Activated naive CD8-positive, alpha-beta T cell treated with anti-CD3 and anti-CD28 coated beads, Interleukin-2, amount 10 ng/mL, durations not matched to agents 7 days and 5 days (primary cell): ENCODE measurements at regions not wholly inside any gene's neighbourhood (a gene's known extent, or its start where the extent isn't known, plus 50 kb on each side); places are given as distances from the start of the nearest gene placed in this dataset.

ENCODE experiments used
- ATAC-seq: fragments of 150-1000 bp; cut with Tn5 transposase; one replicate; pipeline ENCODE4 v1.10.0; 2021; ENCODE audit warnings: low read depth, moderate library complexity
- POLR2A ChIA-PET: fragments of 350-600 bp; sonication (Branson Sonifier 250); formaldehyde crosslinking; loops from one replicate; lab custom pipeline; 2021; ENCODE audit warnings: antibody characterized with exemption; lab: Charles Lee
- DNase-seq: peaks from one replicate; pipeline ENCODE4 v3.0.0; 2021
- H3K27ac Mint-ChIP-seq: one replicate; pipeline ENCODE4 v1.8.0; 2022; ENCODE audit warnings: mild to moderate bottlenecking, mixed read lengths
- H3K27me3 Mint-ChIP-seq: one replicate; pipeline ENCODE4 v1.8.0; 2022; ENCODE audit warnings: mild to moderate bottlenecking, moderate library complexity, mixed read lengths
- H3K36me3 Mint-ChIP-seq: one replicate; pipeline ENCODE4 v1.8.0; 2021; ENCODE audit warnings: mild to moderate bottlenecking, mixed read lengths
- H3K4me1 Mint-ChIP-seq: one replicate; pipeline ENCODE4 v1.8.0; 2021; ENCODE audit warnings: mixed read lengths
- H3K4me3 Mint-ChIP-seq: one replicate; pipeline ENCODE4 v1.8.0; 2022; ENCODE audit warnings: mild to moderate bottlenecking, moderate library complexity, mixed read lengths
- H3K9me3 Mint-ChIP-seq: one replicate; pipeline ENCODE4 v1.8.0; 2021; ENCODE audit warnings: mixed read lengths

DNA sequence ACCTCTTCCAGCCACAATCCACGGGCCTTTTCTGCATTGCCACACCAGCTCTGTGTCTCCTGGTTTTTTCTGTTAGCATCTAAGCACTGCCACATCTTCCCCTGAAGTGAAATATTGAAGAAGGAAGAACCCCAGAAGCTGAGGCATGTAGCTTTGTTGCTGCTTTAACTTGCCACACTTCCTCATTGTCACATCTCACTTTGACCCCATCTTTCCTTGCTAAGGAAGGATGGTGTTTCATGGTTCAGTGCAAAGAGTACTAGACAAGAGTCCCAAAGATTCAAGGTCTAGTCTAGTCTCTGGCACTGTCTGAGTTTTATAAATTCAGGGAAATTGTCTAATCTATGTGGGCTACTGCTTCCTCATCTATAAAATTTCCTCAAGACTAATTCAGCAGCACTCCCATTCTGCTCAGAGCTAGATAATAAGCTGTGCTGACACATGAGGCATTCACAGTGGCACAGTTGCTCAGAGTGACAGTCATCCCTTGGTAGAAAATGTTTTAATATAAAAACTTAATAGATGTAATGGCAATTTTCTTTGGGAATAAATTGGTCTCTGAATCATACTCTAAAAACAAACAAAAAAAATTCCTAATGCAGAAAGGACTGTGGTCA lies 483.0 kb upstream of the ID2 start:
- peaks cover 16% of the 10 kb centered on the region for H3K27me3 Mint-ChIP-seq
- H3K36me3 Mint-ChIP-seq, result peaks cover 8% of the 10 kb centered on the region
- H3K9me3 Mint-ChIP-seq, result peaks cover 10% of the 10 kb centered on the region
- no peak overlapping the region for H3K27ac Mint-ChIP-seq
- ATAC-seq (no peak), DNase-seq (no peak)
- H3K4me3 Mint-ChIP-seq, result no peak overlapping the region
- H3K4me1 Mint-ChIP-seq, result no peaks in the 10 kb centered on the region
- POLR2A ChIA-PET, result no interaction called here

- no peaks in the 10 kb centered on the region for H3K4me1 Mint-ChIP-seq
- H3K27me3 Mint-ChIP-seq, result peaks cover 10% of the 10 kb centered on the region
- H3K9me3 Mint-ChIP-seq, result peaks cover 11% of the 10 kb centered on the region
- DNase-seq (no peak), ATAC-seq (no peak)
- no peak overlapping the region for H3K4me3 Mint-ChIP-seq
- peaks cover 8% of the 10 kb centered on the region for H3K36me3 Mint-ChIP-seq
- H3K27ac Mint-ChIP-seq, result no peak overlapping the region
- POLR2A ChIA-PET, result no interaction called here
Measured at GRCh38 chr2:8202132-8202531, 479.7 kb upstream of the ID2 start.

DNA sequence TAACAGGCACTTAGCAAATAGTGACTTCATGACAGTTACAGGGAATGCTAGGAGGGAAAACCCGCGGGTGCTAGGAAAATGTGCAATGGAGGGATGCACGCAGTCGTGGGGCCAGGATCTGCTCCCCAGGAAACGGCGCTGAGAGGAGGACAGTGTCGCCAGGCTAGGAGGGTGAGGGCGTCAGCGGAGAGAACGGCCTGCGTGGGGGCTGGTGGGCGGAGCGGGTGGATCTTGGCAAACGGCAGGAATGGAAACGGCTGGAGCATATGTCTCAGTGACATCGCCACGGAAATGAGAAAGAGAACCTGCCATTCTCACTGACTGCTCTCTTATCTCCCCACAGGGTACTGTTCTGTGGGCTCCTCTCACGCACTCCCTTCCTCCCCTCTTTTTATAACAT lies 478.5 kb upstream of the ID2 start:
- H3K4me1 Mint-ChIP-seq, result no peaks in the 10 kb centered on the region
- no peak for DNase-seq
- peaks cover 12% of the 10 kb centered on the region for H3K27me3 Mint-ChIP-seq

GRCh38 chr2:8204711-8205110 lies 477.1 kb upstream of the ID2 start:
- ATAC-seq (no peak), DNase-seq (no peak)
- H3K36me3 Mint-ChIP-seq, result peaks cover 13% of the 10 kb centered on the region
- no peak overlapping the region for H3K27ac Mint-ChIP-seq
- POLR2A ChIA-PET, result no interaction called here
- peaks cover 12% of the 10 kb centered on the region for H3K27me3 Mint-ChIP-seq
- H3K4me1 Mint-ChIP-seq, result no peaks in the 10 kb centered on the region
- H3K9me3 Mint-ChIP-seq, result peaks cover 10% of the 10 kb centered on the region
- H3K4me3 Mint-ChIP-seq, result no peak overlapping the region

More for the DNA sequence above, 478.5 kb upstream of the ID2 start:
- Mint-ChIP-seq H3K4me3 (no peak overlapping the region), H3K36me3 (peaks cover 13% of the 10 kb centered on the region), H3K27ac (no peak overlapping the region), H3K9me3 (peaks cover 9% of the 10 kb centered on the region)
- ATAC-seq, result no peak
- POLR2A ChIA-PET, result no interaction called here

DNA sequence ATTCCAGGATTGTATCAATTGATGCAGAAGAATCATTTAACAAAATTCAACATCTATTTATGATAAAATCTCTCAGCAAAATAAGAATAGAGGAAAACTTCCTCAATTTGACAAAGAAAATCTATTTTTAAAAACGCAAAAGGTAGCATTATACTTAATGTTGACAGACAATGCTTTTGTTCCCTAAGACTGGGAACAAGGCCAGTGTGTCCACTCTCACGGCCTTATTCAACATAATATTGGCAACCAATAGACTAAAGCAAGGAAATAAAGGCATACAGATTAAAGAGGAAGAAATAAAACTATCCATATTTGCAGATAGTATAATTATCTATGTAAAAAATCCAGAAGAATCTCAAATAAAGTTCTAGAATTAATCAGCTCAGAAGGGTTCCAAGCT lies 472.4 kb upstream of the ID2 start:
- POLR2A ChIA-PET, result no interaction called here
- Mint-ChIP-seq H3K27me3 (peaks cover 4% of the 10 kb centered on the region), H3K9me3 (peaks cover 9% of the 10 kb centered on the region), H3K27ac (no peak overlapping the region), H3K4me3 (no peak overlapping the region), H3K36me3 (peaks cover 11% of the 10 kb centered on the region), H3K4me1 (peaks cover 3% of the 10 kb centered on the region)
- ATAC-seq (no peak), DNase-seq (no peak)

DNA sequence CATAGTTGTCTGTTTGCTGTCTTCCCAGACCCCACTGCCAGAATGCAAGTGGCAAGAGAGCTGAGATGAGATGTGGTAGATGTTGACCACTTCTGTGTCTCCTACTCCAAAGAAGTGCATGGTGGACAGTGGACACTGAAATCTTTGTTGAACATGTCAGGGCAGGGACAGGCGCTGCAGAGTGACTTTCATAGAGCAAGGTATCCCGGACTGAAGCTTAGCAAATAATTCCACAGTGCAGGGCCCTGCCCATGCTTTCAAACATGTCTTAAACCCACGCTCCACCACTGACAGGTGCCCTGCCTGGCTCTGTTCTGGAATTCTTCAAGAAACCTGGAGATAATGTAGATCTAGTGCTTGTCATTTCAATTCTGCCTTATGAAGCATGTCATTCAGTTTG lies 470.5 kb upstream of the ID2 start:
- H3K4me3 Mint-ChIP-seq, result no peak overlapping the region
- peaks cover 8% of the 10 kb centered on the region for H3K9me3 Mint-ChIP-seq
- DNase-seq, result no peak
- H3K27ac Mint-ChIP-seq, result no peak overlapping the region
- peaks cover 3% of the 10 kb centered on the region for H3K4me1 Mint-ChIP-seq
- H3K36me3 Mint-ChIP-seq, result peaks cover 15% of the 10 kb centered on the region
- ATAC-seq, result no peak
- peaks cover 4% of the 10 kb centered on the region for H3K27me3 Mint-ChIP-seq
- POLR2A ChIA-PET, result no interaction called here

GRCh38 chr2:8212239-8212638 lies 469.6 kb upstream of the ID2 start:
- H3K9me3 Mint-ChIP-seq, result peaks cover 8% of the 10 kb centered on the region
- H3K4me1 Mint-ChIP-seq, result peaks cover 3% of the 10 kb centered on the region
- no peak overlapping the region for H3K4me3 Mint-ChIP-seq
- no peak for ATAC-seq
- peaks cover 15% of the 10 kb centered on the region for H3K36me3 Mint-ChIP-seq
- POLR2A ChIA-PET, result no interaction called here
- no peak overlapping the region for H3K27ac Mint-ChIP-seq
- no peak for DNase-seq
- H3K27me3 Mint-ChIP-seq, result peaks cover 3% of the 10 kb centered on the region

DNA sequence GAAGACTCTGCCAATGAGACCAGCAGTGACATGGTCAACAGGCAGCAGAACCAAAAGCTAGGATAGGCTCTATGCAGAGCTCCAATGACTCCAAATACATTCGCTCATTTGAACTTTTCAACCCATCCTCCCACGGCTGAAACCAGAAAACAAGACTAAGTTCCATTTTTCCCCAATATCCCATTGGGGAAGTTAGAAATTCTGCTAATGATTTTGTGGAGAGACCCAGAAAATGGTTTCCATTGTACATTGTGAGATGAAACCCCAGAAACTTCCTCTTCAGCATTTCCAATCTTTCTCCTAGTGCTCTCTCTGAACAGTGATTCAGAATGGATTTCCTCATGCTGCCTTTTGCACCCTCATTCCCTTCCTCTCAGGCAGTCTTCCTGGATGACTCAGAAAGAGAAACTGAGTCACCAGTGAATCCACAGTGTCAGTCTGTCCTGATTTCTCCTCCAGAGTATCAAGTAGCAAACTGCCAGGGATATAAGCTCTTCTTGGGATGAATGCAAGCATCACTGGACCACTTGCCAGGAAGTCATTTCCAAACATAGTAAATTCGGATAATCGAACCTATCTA lies 467.7 kb upstream of the ID2 start:
- H3K36me3 Mint-ChIP-seq, result peaks cover 7% of the 10 kb centered on the region
- ATAC-seq, result no peak
- no peak for DNase-seq
- peaks cover 5% of the 10 kb centered on the region for H3K9me3 Mint-ChIP-seq
- no peak overlapping the region for H3K27ac Mint-ChIP-seq
- no peak overlapping the region for H3K4me3 Mint-ChIP-seq
- POLR2A ChIA-PET, result no interaction called here
- peaks cover 4% of the 10 kb centered on the region for H3K4me1 Mint-ChIP-seq
- peaks cover 9% of the 10 kb centered on the region for H3K27me3 Mint-ChIP-seq

GRCh38 chr2:8215159-8215863 lies 466.5 kb upstream of the ID2 start:
- POLR2A ChIA-PET, result no interaction called here
- H3K4me1 Mint-ChIP-seq, result peaks cover 5% of the 10 kb centered on the region
- H3K9me3 Mint-ChIP-seq, result peaks cover 3% of the 10 kb centered on the region
- H3K4me3 Mint-ChIP-seq, result no peak overlapping the region
- H3K36me3 Mint-ChIP-seq, result peaks cover 6% of the 10 kb centered on the region
- DNase-seq, result no peak
- no peak for ATAC-seq
- H3K27ac Mint-ChIP-seq, result no peak overlapping the region
- peaks cover 8% of the 10 kb centered on the region for H3K27me3 Mint-ChIP-seq

- H3K27me3 Mint-ChIP-seq, result peaks cover 8% of the 10 kb centered on the region
- H3K4me3 Mint-ChIP-seq, result no peak overlapping the region
- POLR2A ChIA-PET, result no interaction called here
- H3K9me3 Mint-ChIP-seq, result peaks cover 2% of the 10 kb centered on the region
- H3K27ac Mint-ChIP-seq, result no peak overlapping the region
- peaks cover 6% of the 10 kb centered on the region for H3K36me3 Mint-ChIP-seq
- ATAC-seq (no peak), DNase-seq (no peak)
- H3K4me1 Mint-ChIP-seq, result peaks cover 5% of the 10 kb centered on the region
Measured at GRCh38 chr2:8215982-8216381, 465.9 kb upstream of the ID2 start.

DNA sequence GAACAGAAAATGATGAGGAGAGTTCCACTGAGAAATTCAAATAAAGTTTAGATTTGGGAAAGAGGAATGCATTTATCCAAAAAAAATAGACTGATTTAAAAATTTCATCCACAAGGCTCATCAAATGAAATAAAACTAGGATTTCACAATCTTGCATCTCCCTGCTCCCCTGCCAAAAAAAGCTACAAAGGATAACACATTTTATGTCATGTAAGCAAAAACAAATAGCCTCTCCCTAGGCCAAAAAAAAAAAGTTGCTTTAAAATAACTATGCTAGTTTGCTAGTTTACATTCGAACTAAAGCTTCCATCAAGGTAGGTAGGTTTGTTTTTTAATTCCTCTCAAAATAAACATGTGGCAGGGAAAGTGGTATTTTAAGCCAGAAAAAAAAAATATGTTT lies 465.5 kb upstream of the ID2 start:
- Mint-ChIP-seq H3K9me3 (peaks cover 2% of the 10 kb centered on the region), H3K27ac (no peak overlapping the region)

DNA sequence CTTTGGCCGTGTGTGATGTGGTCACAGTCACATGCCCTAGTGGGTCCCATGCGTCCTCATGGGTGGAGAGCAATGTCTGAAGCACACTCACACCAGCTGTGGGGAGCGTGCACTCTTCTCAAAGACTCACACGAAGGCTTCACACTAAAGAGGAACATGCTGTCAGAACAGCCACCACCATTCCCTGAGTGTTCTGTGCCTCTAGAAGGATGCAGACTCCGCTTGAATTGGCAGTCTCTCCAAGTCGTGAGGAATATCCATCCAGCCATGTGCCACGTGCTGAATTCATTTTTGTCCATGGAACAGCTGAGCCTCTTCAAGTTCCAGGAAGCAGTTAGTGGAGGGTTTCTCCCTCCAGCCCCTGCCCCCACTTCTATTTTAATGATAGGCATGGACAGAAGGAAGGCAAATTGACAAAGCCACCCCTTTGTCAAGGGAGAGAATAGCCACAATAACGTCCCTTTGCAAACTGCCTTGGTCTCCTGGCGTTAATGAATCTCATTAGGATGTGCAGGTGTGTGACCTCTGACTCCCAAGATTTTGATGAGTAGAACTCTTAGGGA lies 464.3 kb upstream of the ID2 start:
- ATAC-seq, result no peak
- Mint-ChIP-seq H3K36me3 (peaks cover 4% of the 10 kb centered on the region), H3K9me3 (peaks cover 2% of the 10 kb centered on the region), H3K4me3 (no peak overlapping the region), H3K27ac (no peak overlapping the region), H3K4me1 (peaks cover 5% of the 10 kb centered on the region), H3K27me3 (peaks cover 8% of the 10 kb centered on the region)
- DNase-seq, result no peak
- POLR2A ChIA-PET, result no interaction called here

More for the DNA sequence above, 465.5 kb upstream of the ID2 start:
- Mint-ChIP-seq H3K27me3 (peaks cover 8% of the 10 kb centered on the region), H3K36me3 (peaks cover 6% of the 10 kb centered on the region), H3K4me1 (peaks cover 5% of the 10 kb centered on the region), H3K4me3 (no peak overlapping the region)
- ATAC-seq (no peak), DNase-seq (no peak)
- POLR2A ChIA-PET, result no interaction called here

DNA sequence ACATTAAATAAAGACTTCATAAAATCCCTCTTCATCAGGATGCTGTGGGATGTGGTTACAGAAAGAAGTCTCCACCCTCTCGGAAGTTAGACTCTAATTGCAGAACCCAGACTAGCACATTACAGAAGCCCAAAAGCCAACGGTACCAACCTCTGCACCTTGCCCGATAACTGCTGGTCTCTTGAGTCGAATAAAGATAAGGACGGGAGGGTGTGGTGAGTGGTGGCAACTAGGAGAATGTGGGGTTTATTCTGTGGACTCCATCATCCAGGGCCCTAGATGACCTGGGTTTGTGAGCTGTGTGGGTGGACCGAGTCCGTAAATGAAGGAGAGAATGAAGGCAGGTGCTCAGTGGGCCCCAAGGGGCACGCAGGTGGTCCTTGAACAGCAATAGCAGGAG lies 462.8 kb upstream of the ID2 start:
- DNase-seq, result no peak
- ATAC-seq, result no peak
- H3K4me1 Mint-ChIP-seq, result peaks cover 4% of the 10 kb centered on the region
- POLR2A ChIA-PET, result no interaction called here
- peaks cover 11% of the 10 kb centered on the region for H3K27me3 Mint-ChIP-seq
- H3K36me3 Mint-ChIP-seq, result peaks cover 4% of the 10 kb centered on the region
- H3K27ac Mint-ChIP-seq, result no peak overlapping the region
- no peak overlapping the region for H3K4me3 Mint-ChIP-seq
- peaks cover 2% of the 10 kb centered on the region for H3K9me3 Mint-ChIP-seq
